Kidney (tissue), 13 donors: ENCODE measurements at regions not wholly inside any gene's neighbourhood (a gene's known extent, or its start where the extent isn't known, plus 50 kb on each side); places are given as distances from the start of the nearest gene placed in this dataset.

ENCODE experiments used
- DNase-seq, 5 donors: peaks; one replicate each; pipeline ENCODE4 v3.0.0-alpha.2; 2013 to 2020
- FAIRE-seq: peaks from 2 replicates; lab custom pipeline; 2012; peaks lifted over from hg19 to GRCh38; lab: Jason Lieb, UNC
- H3K27ac ChIP-seq, 2 donors: one replicate each; pipeline ENCODE4 v1.7.0; 2013; ENCODE audit warnings: low read depth in 2 of 2, low read length in 2 of 2, inconsistent platforms in 1 of 2
- H3K27me3 ChIP-seq: one replicate; pipeline ENCODE4 v1.7.1; 2013; ENCODE audit warnings: low read length, inconsistent platforms; ENCODE audit not compliant: control insufficient read depth, insufficient read depth
- H3K36me3 ChIP-seq, 3 donors: one replicate each; pipeline versions ENCODE4 v1.7.0 to v1.7.1; 2013; ENCODE audit warnings: low read length in 3 of 3, control low read depth in 1 of 3, inconsistent platforms in 1 of 3; ENCODE audit not compliant: insufficient read depth in 3 of 3, control insufficient read depth in 2 of 3
- H3K4me1 ChIP-seq, 3 donors: one replicate each; pipeline versions ENCODE4 v1.7.0 to v1.7.1; 2013; ENCODE audit warnings: low read length in 3 of 3, inconsistent platforms in 1 of 3, low read depth in 1 of 3; ENCODE audit not compliant: control insufficient read depth in 2 of 3, insufficient read depth in 2 of 3
- H3K4me3 ChIP-seq, 3 donors: one replicate each; pipeline versions ENCODE4 v1.7.0 to v1.8.1; 2013; ENCODE audit warnings: low read length in 3 of 3, control low read depth in 1 of 3, inconsistent platforms in 1 of 3
- H3K9ac ChIP-seq, 3 donors: one replicate each; pipeline versions ENCODE4 v1.7.0 to v1.7.1; 2013; ENCODE audit warnings: low read length in 3 of 3, control low read depth in 1 of 3, inconsistent platforms in 1 of 3
- H3K9me3 ChIP-seq, 3 donors: one replicate each; pipeline versions ENCODE4 v1.7.0 to v1.7.1; 2013; ENCODE audit warnings: low read length in 3 of 3, control low read depth in 1 of 3, inconsistent platforms in 1 of 3; ENCODE audit not compliant: control insufficient read depth in 2 of 3, insufficient read depth in 1 of 3
- CTCF ChIP-seq: IDR thresholded peaks from 3 replicates; pipeline ENCODE4 v1.5.1; 2012; ENCODE audit warnings: mild to moderate bottlenecking, moderate library complexity, borderline replicate concordance; ENCODE audit not compliant: insufficient read depth; ENCODE audit errors: extremely low read depth
- intact Hi-C: fragments of 100-400 bp; cut with DNase I; formaldehyde crosslinking; loops from one replicate; pipeline ENCODE4 v1.11.1; 2022
- donor health status: control.
- donor health status: control.
- donor health status: control.
- donor health status: control.
- donor health status: control.
- donor health status: DM: yes; HTN: yes; CAD: no.
- donor health status: Normal renal cell carcinoma (clear cell type).

GRCh38 chr5:118233606-118234005, 754.7 kb downstream of the DTWD2 start:
- no peaks in the 10 kb centered on the region for H3K4me1 ChIP-seq
- DNase-seq = no peak
- H3K9ac ChIP-seq = no peak overlapping the region
- FAIRE-seq = no peak
- H3K9me3 ChIP-seq = no peaks in the 10 kb centered on the region
- H3K27me3 ChIP-seq = no peaks in the 10 kb centered on the region
- H3K4me3 ChIP-seq = no peak overlapping the region
- H3K36me3 ChIP-seq = no peaks in the 10 kb centered on the region
- intact Hi-C loops = no loop called here
- TF ChIP-seq CTCF = no peak
- no peak overlapping the region for H3K27ac ChIP-seq

- H3K9me3 ChIP-seq = no peaks in the 10 kb centered on the region
- FAIRE-seq = no peak
- intact Hi-C loops = no loop called here
- H3K27ac ChIP-seq = no peak overlapping the region
- no peak overlapping the region for H3K9ac ChIP-seq
- H3K27me3 ChIP-seq = no peaks in the 10 kb centered on the region
- H3K4me3 ChIP-seq = no peak overlapping the region
- DNase-seq = no peak
- H3K4me1 ChIP-seq = no peaks in the 10 kb centered on the region
- TF ChIP-seq CTCF = no peak
- no peaks in the 10 kb centered on the region for H3K36me3 ChIP-seq
Observed at GRCh38 chr5:118228489-118228888, 759.9 kb downstream of the DTWD2 start.

- H3K4me3 ChIP-seq = no peak overlapping the region
- no peaks in the 10 kb centered on the region for H3K36me3 ChIP-seq
- no peaks in the 10 kb centered on the region for H3K27me3 ChIP-seq
- intact Hi-C loops = no loop called here
- DNase-seq (no peak), FAIRE-seq (no peak)
- no peaks in the 10 kb centered on the region for H3K9me3 ChIP-seq
- no peaks in the 10 kb centered on the region for H3K4me1 ChIP-seq
- H3K9ac ChIP-seq = no peak overlapping the region
- TF ChIP-seq CTCF = no peak
- H3K27ac ChIP-seq = no peak overlapping the region
Observed at GRCh38 chr5:118224546-118224945, 763.8 kb downstream of the DTWD2 start.

- no peaks in the 10 kb centered on the region for H3K27me3 ChIP-seq
- H3K27ac ChIP-seq = no peak overlapping the region
- no peaks in the 10 kb centered on the region for H3K9me3 ChIP-seq
- FAIRE-seq (no peak), DNase-seq (no peak)
- H3K36me3 ChIP-seq = no peaks in the 10 kb centered on the region
- no peak for TF ChIP-seq CTCF
- no peak overlapping the region for H3K4me3 ChIP-seq
- no peaks in the 10 kb centered on the region for H3K4me1 ChIP-seq
- intact Hi-C loops = no loop called here
- no peak overlapping the region for H3K9ac ChIP-seq
Observed at GRCh38 chr5:118220556-118221195, 767.7 kb downstream of the DTWD2 start.
